ENCODE measurements at regions not wholly inside any gene's neighbourhood (a gene's known extent, or its start where the extent isn't known, plus 50 kb on each side); places are given as distances from the start of the nearest gene placed in this dataset.

- no peak overlapping the region for H3K4me3 ChIP-seq
- CTCF ChIA-PET = no interaction called here
- ATAC-seq = no peak
- no peak overlapping the region for H3K4me2 ChIP-seq
- 90% methylated on average over 5 of the region's 5 CpGs for WGBS (ENCODE audit: missing lambda C conversion rate)
- H3K9me3 ChIP-seq = no peaks in the 10 kb centered on the region; the same call in 2 of the 3 replicates
- DNase-seq (ENCODE audit: low read depth in 1 of 2, low spot score in 1 of 2) = no peak
- TF ChIP-seq ZSCAN20 (CRISPR knock-in tag; IDR thresholded peaks at IDR 0.05) (no peak), REST (IDR thresholded peaks at IDR 0.05) (no peak), ZC3H11A (IDR thresholded peaks at IDR 0.05) (no peak), RAD21 (conservative IDR thresholded peaks at IDR 0.05 in 1 of 2, IDR thresholded peaks at IDR 0.05 in 1 of 2) (no peak), JUNB (IDR thresholded peaks at IDR 0.05) (no peak)
- POLR2A ChIA-PET = no interaction called here
- no peaks in the 10 kb centered on the region for H3K4me1 ChIP-seq
- no peak for FAIRE-seq
- H3K27ac ChIP-seq = no peak overlapping the region
Measured at GRCh38 chr2:173696274-173696673, 268.9 kb downstream of the SP3 start.

- WGBS (ENCODE audit: missing lambda C conversion rate) = 84% methylated on average over 1 of the region's 1 CpG
Measured at GRCh38 chr2:173697929-173698328, 267.2 kb downstream of the SP3 start.

DNA sequence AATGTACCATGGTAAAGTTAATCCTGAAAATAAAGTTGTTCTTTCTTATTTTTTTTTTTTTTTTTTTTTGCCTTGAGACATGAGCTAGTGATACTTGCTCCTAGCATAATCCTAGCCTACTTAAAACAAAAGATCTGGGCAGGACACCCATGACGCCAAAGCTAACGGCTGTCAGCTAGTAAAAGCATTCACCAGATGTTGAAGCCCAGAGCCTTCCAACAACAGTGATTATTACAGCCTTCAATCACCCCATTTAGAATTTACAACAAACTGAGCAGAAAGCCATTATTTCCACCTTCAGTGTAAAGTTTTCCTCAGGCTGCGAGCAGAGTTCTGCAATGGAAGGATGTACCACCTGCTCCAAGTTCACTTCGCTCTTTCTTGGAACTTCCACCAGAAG, 259.5 kb downstream of the SP3 start:
- no peak overlapping the region for H3K4me3 ChIP-seq
- no peaks in the 10 kb centered on the region for H3K9me3 ChIP-seq
- no peak overlapping the region for H3K4me2 ChIP-seq
- ChIA-PET POLR2A (no interaction called here), CTCF (no interaction called here)
- FAIRE-seq (no peak), ATAC-seq (no peak), DNase-seq (ENCODE audit: low read depth in 1 of 2, low spot score in 1 of 2) (no peak)
- WGBS (ENCODE audit: missing lambda C conversion rate) = 86% methylated on average over 4 of the region's 4 CpGs
- H3K4me1 ChIP-seq = no peaks in the 10 kb centered on the region
- no peak overlapping the region for H3K27ac ChIP-seq
- TF ChIP-seq NFE2L2 (conservative IDR thresholded peaks at IDR 0.05; ENCODE audit: low read length) = no peak
- no peak for TF ChIP-seq POLR2AphosphoS2 (conservative IDR thresholded peaks at IDR 0.05; ENCODE audit: low read length)
- TF ChIP-seq CEBPB (IDR thresholded peaks at IDR 0.05) = no peak
- TF ChIP-seq FOXS1 (CRISPR knock-in tag; IDR thresholded peaks at IDR 0.05) = no peak
- TF ChIP-seq EHF (CRISPR knock-in tag; IDR thresholded peaks at IDR 0.05) = no peak
- no peak for TF ChIP-seq RARB (CRISPR knock-in tag; IDR thresholded peaks at IDR 0.05)
- no peak for TF ChIP-seq FOSL2 (IDR thresholded peaks at IDR 0.05)
- no peak for TF ChIP-seq FOSL2 (CRISPR knock-in tag; IDR thresholded peaks at IDR 0.05)
- TF ChIP-seq RFX5 (IDR thresholded peaks at IDR 0.05) = no peak
- TF ChIP-seq FOSB (CRISPR knock-in tag; IDR thresholded peaks at IDR 0.05) = no peak

More at GRCh38 chr2:173697929-173698328, 267.2 kb downstream of the SP3 start:
- no peaks in the 10 kb centered on the region for H3K4me1 ChIP-seq
- ATAC-seq (no peak), DNase-seq (ENCODE audit: low read depth in 1 of 2, low spot score in 1 of 2) (no peak), FAIRE-seq (no peak)
- no peak overlapping the region for H3K4me2 ChIP-seq
- no peak for TF ChIP-seq EP300 (IDR thresholded peaks at IDR 0.05)
- TF ChIP-seq JUNB (IDR thresholded peaks at IDR 0.05) = no peak
- TF ChIP-seq CEBPB (IDR thresholded peaks at IDR 0.05) = no peak
- TF ChIP-seq CBX2 (IDR thresholded peaks at IDR 0.05; ENCODE audit: borderline replicate concordance, low read depth) = no peak
- TF ChIP-seq, protein P1, sequence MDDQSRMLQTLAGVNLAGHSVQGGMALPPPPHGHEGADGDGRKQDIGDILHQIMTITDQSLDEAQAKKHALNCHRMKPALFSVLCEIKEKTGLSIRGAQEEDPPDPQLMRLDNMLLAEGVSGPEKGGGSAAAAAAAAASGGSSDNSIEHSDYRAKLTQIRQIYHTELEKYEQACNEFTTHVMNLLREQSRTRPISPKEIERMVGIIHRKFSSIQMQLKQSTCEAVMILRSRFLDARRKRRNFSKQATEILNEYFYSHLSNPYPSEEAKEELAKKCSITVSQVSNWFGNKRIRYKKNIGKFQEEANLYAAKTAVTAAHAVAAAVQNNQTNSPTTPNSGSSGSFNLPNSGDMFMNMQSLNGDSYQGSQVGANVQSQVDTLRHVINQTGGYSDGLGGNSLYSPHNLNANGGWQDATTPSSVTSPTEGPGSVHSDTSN (IDR thresholded peaks at IDR 0.05) = no peak
- TF ChIP-seq, protein P2, sequence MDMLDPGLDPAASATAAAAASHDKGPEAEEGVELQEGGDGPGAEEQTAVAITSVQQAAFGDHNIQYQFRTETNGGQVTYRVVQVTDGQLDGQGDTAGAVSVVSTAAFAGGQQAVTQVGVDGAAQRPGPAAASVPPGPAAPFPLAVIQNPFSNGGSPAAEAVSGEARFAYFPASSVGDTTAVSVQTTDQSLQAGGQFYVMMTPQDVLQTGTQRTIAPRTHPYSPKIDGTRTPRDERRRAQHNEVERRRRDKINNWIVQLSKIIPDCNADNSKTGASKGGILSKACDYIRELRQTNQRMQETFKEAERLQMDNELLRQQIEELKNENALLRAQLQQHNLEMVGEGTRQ (IDR thresholded peaks at IDR 0.05) = no peak
- no peak for TF ChIP-seq RNF2 (IDR thresholded peaks at IDR 0.05; ENCODE audit: borderline replicate concordance, low read depth)
- no peak for TF ChIP-seq NR3C1 (IDR thresholded peaks at IDR 0.05)
- no peak for TF ChIP-seq RAD21 (conservative IDR thresholded peaks at IDR 0.05 in 1 of 2, IDR thresholded peaks at IDR 0.05 in 1 of 2)
- TF ChIP-seq GATA3 (IDR thresholded peaks at IDR 0.05; ENCODE audit: borderline replicate concordance) = no peak
- no peak for TF ChIP-seq HOXB5 (CRISPR knock-in tag; IDR thresholded peaks at IDR 0.05)
- no peak for TF ChIP-seq JUN (IDR thresholded peaks at IDR 0.05)
- no peak for TF ChIP-seq FOSL2 (IDR thresholded peaks at IDR 0.05)
- no peak for TF ChIP-seq FOSL2 (CRISPR knock-in tag; IDR thresholded peaks at IDR 0.05)
- no peak for TF ChIP-seq EHF (CRISPR knock-in tag; IDR thresholded peaks at IDR 0.05)
- TF ChIP-seq, protein P3, sequence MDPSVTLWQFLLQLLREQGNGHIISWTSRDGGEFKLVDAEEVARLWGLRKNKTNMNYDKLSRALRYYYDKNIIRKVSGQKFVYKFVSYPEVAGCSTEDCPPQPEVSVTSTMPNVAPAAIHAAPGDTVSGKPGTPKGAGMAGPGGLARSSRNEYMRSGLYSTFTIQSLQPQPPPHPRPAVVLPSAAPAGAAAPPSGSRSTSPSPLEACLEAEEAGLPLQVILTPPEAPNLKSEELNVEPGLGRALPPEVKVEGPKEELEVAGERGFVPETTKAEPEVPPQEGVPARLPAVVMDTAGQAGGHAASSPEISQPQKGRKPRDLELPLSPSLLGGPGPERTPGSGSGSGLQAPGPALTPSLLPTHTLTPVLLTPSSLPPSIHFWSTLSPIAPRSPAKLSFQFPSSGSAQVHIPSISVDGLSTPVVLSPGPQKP (IDR thresholded peaks at IDR 0.05; ENCODE audit: low read depth, low read length) = no peak
- no peak overlapping the region for H3K4me3 ChIP-seq
- no peaks in the 10 kb centered on the region; the same call in 2 of the 3 replicates for H3K9me3 ChIP-seq
- ChIA-PET CTCF (no interaction called here), POLR2A (no interaction called here)
- H3K27ac ChIP-seq = no peak overlapping the region

Data from A549 (cell line).